SH-SY5Y (cell line): ENCODE measurements at regions not wholly inside any gene's neighbourhood (a gene's known extent, or its start where the extent isn't known, plus 50 kb on each side); places are given as distances from the start of the nearest gene placed in this dataset.

Experiments
- GATA2 ChIP-seq: IDR thresholded peaks from 2 replicates; pipeline ENCODE4 v1.6.1; 2011; ENCODE audit warnings: mild to moderate bottlenecking, low read depth, low read length
- GATA3 ChIP-seq: IDR thresholded peaks from 2 replicates; pipeline ENCODE4 v1.6.1; 2011; ENCODE audit warnings: low read depth, mild to moderate bottlenecking, low read length, moderate library complexity

- no peak for TF ChIP-seq GATA2
- TF ChIP-seq GATA3, result no peak
Observed at GRCh38 chr6:135710042-135710441, 141.5 kb upstream of the PDE7B start.
